Tibial nerve (tissue), 4 donors: ENCODE measurements at regions not wholly inside any gene's neighbourhood (a gene's known extent, or its start where the extent isn't known, plus 50 kb on each side); places are given as distances from the start of the nearest gene placed in this dataset.

Experiments used
- DNase-seq, 2 donors: peaks; one replicate each; pipeline ENCODE4 v3.0.0-alpha.2; 2019; ENCODE audit warnings: low spot score in 2 of 2
- H3K27ac ChIP-seq, 4 donors: fragments of 200-600 bp; sonication (generic) in 3 of 4; one replicate each; pipeline ENCODE4 v1.5.1; 2017 to 2019; ENCODE audit warnings: mild to moderate bottlenecking in 1 of 4
- H3K27me3 ChIP-seq, 2 donors: fragments of 200-600 bp; sonication (generic) in 1 of 2; one replicate each; pipeline versions ENCODE4 v1.5.1 to v1.6.0; 2017 to 2019
- H3K36me3 ChIP-seq, 3 donors: fragments of 200-600 bp; sonication (generic); one replicate each; pipeline ENCODE4 v1.5.1; 2018 to 2019
- H3K4me1 ChIP-seq, 4 donors: fragments of 200-600 bp; sonication (generic) in 3 of 4; one replicate each; pipeline ENCODE4 v1.5.1; 2017 to 2019
- H3K4me3 ChIP-seq, 4 donors: fragments of 200-600 bp; sonication (generic) in 3 of 4; one replicate each; pipeline ENCODE4 v1.5.1; 2017 to 2019; ENCODE audit warnings: mild to moderate bottlenecking in 1 of 4, moderate library complexity in 1 of 4
- H3K9me3 ChIP-seq, 4 donors: fragments of 200-600 bp; sonication (generic) in 3 of 4; one replicate each; pipeline ENCODE4 v1.5.1; 2017 to 2019
- EP300 ChIP-seq, 2 donors: sonication (generic); formaldehyde crosslinking; IDR thresholded peaks; one replicate each; pipeline ENCODE4 v1.6.1; 2017; ENCODE audit warnings: antibody characterized with exemption in 2 of 2, mild to moderate bottlenecking in 1 of 2
- POLR2A ChIP-seq, 2 donors: fragments of 450-650 bp; IDR thresholded peaks; one replicate each; pipeline ENCODE4 v1.6.1; 2017; ENCODE audit warnings: antibody characterized with exemption in 2 of 2, mild to moderate bottlenecking in 2 of 2, moderate library complexity in 2 of 2
- WGBS, 2 donors: methylation state at CpG; one replicate each; pipeline ENCODE4 v1.1.5; 2018; 5-methylcytosine and 5-hydroxymethylcytosine counted together
- TF ChIP-seq, protein P1 (sequence below), 5 experiments: fragments of 200-600 bp in 3 of 5; fragments of 450-650 bp in 2 of 5; sonication (generic) in 3 of 5; IDR thresholded peaks; one replicate each; pipeline ENCODE4 v1.5.1; 2016 to 2019; ENCODE audit warnings: antibody characterized with exemption in 5 of 5, mild to moderate bottlenecking in 3 of 5, moderate library complexity in 2 of 5

DNA sequence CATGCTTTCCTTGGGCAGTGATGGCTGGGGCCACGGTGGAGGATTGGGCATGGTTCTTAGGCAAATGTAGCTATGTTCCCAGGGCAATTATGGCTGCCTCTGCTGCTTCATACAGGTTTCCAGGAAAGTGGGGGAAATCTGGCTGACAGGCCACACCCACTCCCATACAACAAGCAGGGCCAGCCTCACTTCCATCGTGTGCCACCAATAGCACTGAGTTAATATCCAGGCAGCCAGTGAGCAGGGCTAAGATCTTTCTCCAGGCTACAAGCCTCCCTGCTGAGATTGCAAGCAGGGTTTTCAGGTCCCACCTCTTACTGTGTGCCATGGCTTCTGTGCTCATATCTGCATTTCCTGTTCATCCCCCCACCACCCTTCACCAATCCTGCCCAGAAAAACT lies 1291.9 kb downstream of the SI start:
- H3K27ac ChIP-seq = no peak overlapping the region
- no peaks in the 10 kb centered on the region for H3K36me3 ChIP-seq
- no peaks in the 10 kb centered on the region for H3K4me1 ChIP-seq
- whole genome bisulfite sequencing, 2 donors = 72 to 79% methylated on average over 2 of the region's 2 CpGs
- H3K9me3 ChIP-seq = no peaks in the 10 kb centered on the region
- DNase-seq = no peak
- H3K27me3 ChIP-seq = no peaks in the 10 kb centered on the region
- H3K4me3 ChIP-seq = no peak overlapping the region
- TF ChIP-seq POLR2A (IDR thresholded peaks at IDR 0.05) (no peak), EP300 (IDR thresholded peaks at IDR 0.05) (no peak)
- TF ChIP-seq, protein P1, sequence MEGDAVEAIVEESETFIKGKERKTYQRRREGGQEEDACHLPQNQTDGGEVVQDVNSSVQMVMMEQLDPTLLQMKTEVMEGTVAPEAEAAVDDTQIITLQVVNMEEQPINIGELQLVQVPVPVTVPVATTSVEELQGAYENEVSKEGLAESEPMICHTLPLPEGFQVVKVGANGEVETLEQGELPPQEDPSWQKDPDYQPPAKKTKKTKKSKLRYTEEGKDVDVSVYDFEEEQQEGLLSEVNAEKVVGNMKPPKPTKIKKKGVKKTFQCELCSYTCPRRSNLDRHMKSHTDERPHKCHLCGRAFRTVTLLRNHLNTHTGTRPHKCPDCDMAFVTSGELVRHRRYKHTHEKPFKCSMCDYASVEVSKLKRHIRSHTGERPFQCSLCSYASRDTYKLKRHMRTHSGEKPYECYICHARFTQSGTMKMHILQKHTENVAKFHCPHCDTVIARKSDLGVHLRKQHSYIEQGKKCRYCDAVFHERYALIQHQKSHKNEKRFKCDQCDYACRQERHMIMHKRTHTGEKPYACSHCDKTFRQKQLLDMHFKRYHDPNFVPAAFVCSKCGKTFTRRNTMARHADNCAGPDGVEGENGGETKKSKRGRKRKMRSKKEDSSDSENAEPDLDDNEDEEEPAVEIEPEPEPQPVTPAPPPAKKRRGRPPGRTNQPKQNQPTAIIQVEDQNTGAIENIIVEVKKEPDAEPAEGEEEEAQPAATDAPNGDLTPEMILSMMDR (IDR thresholded peaks at IDR 0.05) = no peak

DNA sequence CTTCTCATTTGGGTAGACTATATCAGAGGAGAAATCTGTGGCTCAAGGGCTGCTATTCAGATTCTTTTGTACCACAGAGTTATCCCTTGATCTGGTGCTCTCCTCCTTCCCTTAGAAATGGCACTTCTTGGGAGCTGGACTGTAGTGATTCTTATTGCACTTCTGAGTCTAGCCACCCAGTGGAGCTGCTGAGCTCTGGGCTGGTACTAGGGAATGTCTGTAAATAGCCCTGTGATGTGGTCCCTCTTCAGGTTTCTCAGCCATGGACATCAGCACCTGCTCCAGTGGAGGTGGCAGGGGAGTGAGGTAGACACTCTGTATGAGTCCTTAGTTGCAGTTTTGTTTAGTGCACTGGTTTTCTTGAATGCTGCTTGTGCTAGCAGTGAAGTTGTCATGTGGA lies 1292.6 kb downstream of the SI start:
- DNase-seq = no peak
- Histone ChIP-seq H3K4me1 (no peaks in the 10 kb centered on the region), H3K4me3 (no peak overlapping the region), H3K36me3 (no peaks in the 10 kb centered on the region), H3K27me3 (no peaks in the 10 kb centered on the region), H3K9me3 (no peaks in the 10 kb centered on the region), H3K27ac (no peak overlapping the region)
- TF ChIP-seq EP300 (IDR thresholded peaks at IDR 0.05) (no peak), POLR2A (IDR thresholded peaks at IDR 0.05) (no peak)
- TF ChIP-seq, protein P1 (IDR thresholded peaks at IDR 0.05) = no peak

DNA sequence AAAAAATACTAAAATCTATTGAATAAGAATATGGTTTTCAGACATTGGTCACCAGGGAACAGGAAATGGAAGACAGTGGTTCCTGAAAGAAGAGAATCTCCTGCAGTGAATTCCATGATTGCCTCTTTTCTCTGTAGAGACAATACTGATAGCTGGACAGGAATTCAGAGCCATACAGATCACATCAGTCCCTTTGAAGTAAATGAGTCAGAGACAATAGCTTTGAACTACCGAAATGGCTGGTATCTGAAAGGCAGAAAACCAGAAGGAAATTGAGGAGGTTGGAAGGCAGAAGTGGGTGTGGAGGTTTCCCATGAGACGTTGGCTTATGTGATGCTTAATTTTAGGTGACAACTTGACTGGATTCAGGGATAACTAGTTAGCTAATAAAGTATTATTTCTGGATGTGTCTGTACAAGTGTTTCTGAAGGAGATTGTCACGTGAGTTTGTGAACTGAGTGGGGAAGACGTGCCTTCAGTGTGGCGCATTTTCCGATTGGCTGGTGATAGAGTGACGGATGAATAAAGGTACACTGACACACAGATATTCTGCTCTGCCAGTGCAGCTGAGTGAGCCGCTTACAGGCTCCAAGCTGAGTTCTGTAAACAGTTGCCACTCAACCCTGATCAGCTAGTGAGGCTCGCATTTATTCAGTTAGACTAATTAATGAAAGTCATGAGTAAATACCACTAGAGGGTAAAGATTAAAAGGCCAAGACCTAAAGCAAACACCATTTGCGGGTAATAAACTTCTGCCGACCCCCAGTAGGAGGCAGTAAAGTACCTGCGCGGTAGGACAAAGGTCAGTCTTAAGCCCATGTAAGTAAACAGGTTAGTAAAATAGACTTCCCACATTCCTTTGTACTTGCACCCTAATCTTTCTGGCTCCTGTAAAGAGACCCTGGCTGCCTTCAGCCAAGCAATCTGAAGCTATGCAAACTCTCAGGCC lies 1298.6 kb downstream of the SI start:
- DNase-seq = no peak
- 79% methylated on average over 13 of the region's 13 CpGs for WGBS, 2 donors
- Histone ChIP-seq H3K4me3 (no peak overlapping the region), H3K27ac (no peak overlapping the region), H3K36me3 (no peaks in the 10 kb centered on the region), H3K27me3 (no peaks in the 10 kb centered on the region), H3K4me1 (no peaks in the 10 kb centered on the region), H3K9me3 (no peaks in the 10 kb centered on the region)
- TF ChIP-seq EP300 (IDR thresholded peaks at IDR 0.05) (no peak), POLR2A (IDR thresholded peaks at IDR 0.05) (no peak)
- TF ChIP-seq, protein P1 (IDR thresholded peaks at IDR 0.05) = no peak

- Histone ChIP-seq H3K9me3 (no peaks in the 10 kb centered on the region), H3K36me3 (no peaks in the 10 kb centered on the region), H3K4me1 (no peaks in the 10 kb centered on the region), H3K4me3 (no peak overlapping the region), H3K27me3 (no peaks in the 10 kb centered on the region), H3K27ac (no peak overlapping the region)
- TF ChIP-seq EP300 (IDR thresholded peaks at IDR 0.05) = no peak
- DNase-seq = no peak
Observed at GRCh38 chr3:163776743-163777142, 1301.6 kb downstream of the SI start.

DNA sequence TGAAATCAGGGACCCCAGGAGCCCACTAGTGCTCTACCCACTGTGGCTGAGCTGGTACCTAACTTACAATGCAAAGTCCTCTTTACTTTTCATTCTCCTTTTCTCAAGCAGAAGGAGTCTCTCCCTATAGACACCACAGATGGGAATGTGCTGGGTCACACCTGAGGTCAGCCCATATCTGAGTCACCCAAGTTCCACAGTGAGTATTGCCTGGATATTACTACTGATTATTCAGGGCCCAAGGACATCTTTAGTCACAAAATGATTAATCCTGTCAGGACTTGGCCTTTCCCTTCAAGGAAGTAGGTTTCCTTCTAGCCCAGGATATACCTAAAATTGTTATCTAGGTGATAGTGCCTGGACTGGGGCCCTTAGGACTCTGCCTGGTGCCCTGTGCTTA lies 1305.2 kb downstream of the SI start:
- Histone ChIP-seq H3K4me1 (no peaks in the 10 kb centered on the region), H3K4me3 (no peak overlapping the region), H3K36me3 (no peaks in the 10 kb centered on the region), H3K27ac (no peak overlapping the region), H3K27me3 (no peaks in the 10 kb centered on the region), H3K9me3 (no peaks in the 10 kb centered on the region)
- no peak for DNase-seq
- no peak for TF ChIP-seq EP300 (IDR thresholded peaks at IDR 0.05)
- TF ChIP-seq, protein P1 (IDR thresholded peaks at IDR 0.05) = no peak
- no peak for TF ChIP-seq POLR2A (IDR thresholded peaks at IDR 0.05)
